ENCODE measurements at regions not wholly inside any gene's neighbourhood (a gene's known extent, or its start where the extent isn't known, plus 50 kb on each side); places are given as distances from the start of the nearest gene placed in this dataset.
"Not testable (repeated sequence)": the region's sequence is repeated elsewhere in the genome, so short reads cannot be mapped to it uniquely, and the experiment has no call there.

DNA sequence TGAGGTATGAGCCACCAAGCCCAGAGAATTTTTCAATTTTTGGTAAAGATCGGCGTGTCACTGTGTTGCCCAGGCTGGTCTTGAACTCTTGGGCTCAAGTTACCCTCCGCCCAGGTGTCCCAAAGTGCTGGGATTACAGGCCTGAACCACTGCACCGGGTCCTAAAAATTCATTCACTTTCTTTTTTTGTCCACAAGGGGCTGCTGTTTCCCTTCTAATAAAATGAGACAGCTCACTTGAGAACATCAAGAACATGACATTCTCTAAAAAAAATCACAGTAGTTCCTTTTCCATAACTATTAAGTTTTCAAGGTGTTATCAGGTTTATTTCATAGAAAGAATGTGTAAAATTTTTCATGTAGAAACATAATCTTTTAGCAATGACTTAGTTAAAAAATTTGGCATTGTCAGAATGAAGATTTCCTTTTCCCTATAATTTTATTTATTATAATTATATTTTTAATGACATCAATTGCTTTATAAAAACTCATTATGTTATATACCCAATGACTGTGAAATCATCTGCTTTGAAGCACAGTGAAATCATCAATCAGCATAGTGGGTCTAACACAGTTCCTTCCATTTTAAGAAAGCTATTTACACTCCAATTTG lies 1723.8 kb upstream of the DEFB115 start:
- DNase-seq (ENCODE audit: low read depth in 2 of 2): not testable (repeated sequence)

DNA sequence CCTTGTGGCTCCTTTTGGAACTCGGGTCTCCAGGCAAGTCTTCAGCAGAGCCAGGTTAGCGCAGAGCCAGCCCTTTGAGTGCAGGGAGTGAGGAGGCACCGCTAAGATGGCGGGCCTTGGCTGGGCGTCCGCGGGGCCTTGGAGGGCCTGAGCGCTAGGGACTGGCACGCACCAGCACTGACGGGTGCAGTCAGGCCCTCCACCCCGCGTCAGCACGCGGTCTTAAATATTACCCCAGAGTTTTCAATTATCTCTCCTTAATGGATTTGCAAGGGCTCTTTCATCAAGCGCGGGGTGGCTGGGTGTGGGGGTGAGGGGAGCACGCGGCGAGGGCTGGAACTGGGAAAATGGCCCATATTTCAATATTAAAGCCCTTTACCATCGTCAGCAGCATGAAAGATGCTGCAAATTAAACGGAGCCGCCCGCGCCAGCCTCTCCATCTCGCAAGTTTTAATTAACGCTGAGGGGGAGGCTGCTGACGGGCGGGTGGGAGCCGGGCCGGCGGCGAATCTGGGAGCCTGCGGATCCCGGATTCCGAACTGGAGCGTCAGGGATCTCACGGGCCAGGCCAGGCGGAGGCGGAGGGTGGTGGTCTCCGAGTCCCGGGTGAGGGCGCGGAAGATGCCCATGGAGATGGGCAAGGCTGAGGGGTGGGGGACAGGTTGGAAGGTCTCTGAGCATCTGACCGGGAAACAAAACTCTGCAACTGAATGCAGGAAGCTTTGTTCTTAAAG lies 1690.4 kb upstream of the DEFB115 start:
- not testable (repeated sequence) for DNase-seq (ENCODE audit: low read depth in 2 of 2)

DNA sequence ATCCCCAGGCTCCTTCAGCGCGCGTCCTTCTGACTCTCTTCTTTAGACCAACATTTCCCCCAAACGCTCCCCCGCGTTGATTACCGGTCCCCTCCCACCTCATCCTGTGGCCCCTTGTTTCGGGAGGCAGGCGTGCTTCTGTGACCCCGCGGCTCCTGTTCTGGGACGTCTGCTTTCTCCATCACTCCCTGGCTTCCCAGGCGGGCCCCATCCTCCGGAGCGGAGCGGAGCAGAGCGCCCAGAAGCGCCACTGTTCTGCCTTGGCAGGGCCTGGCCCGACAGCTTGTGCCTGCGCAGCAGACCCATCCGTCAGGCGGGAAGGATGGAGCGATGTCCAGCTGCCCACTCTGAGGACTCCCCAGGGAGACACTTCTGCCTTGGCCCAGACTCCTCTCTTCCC lies 1689.8 kb upstream of the DEFB115 start:
- not testable (repeated sequence) for DNase-seq (ENCODE audit: low read depth in 2 of 2)

DNA sequence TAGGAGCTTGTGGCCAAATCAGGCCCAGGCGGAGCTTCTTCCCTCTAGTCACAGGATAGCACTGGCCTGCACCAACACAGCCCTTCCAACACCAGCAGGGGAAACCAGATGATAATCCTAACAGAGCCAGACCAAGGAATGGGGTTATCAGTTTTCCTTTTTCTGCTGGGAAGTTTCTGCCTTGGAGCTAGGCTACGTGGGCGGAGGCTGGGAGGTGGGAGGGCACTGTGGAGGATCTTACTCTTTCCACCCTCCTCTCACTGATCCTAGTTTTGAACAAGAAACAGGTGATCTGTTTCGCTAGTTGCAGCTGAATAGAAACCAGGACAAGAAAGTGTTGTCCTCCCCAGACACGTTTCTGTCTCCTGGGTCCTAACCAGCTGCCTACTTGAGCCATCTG lies 1687.3 kb upstream of the DEFB115 start:
- not testable (repeated sequence) for DNase-seq (ENCODE audit: low read depth in 2 of 2)

DNA sequence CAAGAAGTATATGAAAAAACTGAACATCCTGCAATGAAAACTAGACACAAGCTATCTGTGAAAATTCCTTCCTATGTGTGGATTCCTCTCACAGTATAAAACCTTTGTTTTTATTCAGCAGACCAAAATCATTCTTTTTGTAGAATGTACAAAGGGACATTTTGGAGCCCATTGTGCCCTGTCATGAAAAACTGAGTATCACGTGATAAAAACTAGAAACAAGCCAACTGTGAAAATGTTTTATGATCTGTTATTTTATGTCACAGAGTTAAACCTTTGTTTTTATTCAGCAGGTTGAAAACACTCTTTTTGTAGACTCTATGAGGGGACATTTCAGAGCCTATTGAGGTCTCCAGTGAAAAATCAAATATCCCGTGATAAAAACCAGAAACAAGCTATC lies 1667.9 kb upstream of the DEFB115 start:
- DNase-seq (ENCODE audit: low read depth in 2 of 2): not testable (repeated sequence)

DNA sequence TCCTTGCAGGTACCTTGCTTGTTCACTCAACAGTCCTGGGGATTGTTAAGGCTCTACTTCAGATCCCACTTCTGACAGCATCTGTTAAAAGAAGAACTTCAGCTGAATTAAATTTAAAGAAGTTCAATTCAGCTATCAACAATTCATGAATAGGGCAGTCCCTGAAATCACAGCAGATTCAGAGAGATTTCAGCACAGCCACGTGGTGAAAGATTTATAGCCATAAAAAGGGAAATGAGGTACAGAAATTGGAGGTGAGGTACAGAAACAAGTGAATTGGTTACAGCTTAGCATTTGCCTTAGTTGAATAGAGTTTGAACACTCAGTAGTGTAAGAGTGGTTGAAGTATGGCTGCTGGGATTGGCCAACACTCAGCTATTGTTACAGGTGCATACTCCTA lies 1653.3 kb upstream of the DEFB115 start:
- DNase-seq (ENCODE audit: low read depth in 2 of 2): not testable (repeated sequence)

DNA sequence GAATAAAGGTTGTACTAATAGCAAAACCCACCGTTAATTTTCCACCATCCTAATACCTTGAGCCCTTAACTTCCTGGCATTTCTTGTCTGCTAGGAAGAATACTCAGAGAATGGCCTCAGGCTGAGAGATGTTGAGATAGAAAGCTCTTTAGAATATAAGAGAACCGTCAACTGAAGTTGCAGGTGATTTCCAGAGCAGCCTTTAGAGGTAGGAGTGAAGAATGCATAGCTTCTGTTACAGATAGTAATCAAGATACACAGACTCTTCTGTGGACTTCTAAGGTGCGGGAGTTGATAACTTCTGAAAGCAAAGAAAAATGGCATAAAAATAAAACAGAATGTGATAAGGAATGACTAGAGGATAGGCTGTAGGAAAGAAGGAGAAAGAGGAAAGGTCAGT lies 1651.3 kb upstream of the DEFB115 start:
- not testable (repeated sequence) for DNase-seq (ENCODE audit: low read depth in 2 of 2)

DNA sequence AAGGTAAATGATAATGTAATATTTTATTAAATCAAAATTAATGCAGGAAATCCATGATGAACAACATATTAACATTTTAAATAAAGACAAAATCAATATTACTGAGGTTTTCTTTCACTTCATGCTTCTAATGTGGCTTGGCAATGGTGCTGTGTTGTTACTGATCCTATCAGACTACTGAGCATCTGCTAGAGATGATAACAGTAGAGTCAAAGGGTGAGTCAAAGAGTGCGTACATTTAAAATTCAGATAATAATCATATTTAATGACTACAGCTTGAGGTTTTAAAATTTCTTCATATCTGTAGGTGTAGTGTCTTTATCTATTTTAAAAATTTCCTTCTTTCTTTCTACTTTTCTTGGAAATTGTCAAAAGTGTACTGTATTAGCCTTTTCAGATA lies 1628.1 kb upstream of the DEFB115 start:
- not testable (repeated sequence) for DNase-seq (ENCODE audit: low read depth in 2 of 2)
